Tibial nerve (tissue), 4 donors: ENCODE measurements at regions not wholly inside any gene's neighbourhood (a gene's known extent, or its start where the extent isn't known, plus 50 kb on each side); places are given as distances from the start of the nearest gene placed in this dataset.

Experiments
- DNase-seq, 2 donors: peaks; one replicate each; pipeline ENCODE4 v3.0.0-alpha.2; 2019; ENCODE audit warnings: low spot score in 2 of 2
- H3K27ac ChIP-seq, 4 donors: fragments of 200-600 bp; sonication (generic) in 3 of 4; one replicate each; pipeline ENCODE4 v1.5.1; 2017 to 2019; ENCODE audit warnings: mild to moderate bottlenecking in 1 of 4
- H3K27me3 ChIP-seq, 2 donors: fragments of 200-600 bp; sonication (generic) in 1 of 2; one replicate each; pipeline versions ENCODE4 v1.5.1 to v1.6.0; 2017 to 2019
- H3K36me3 ChIP-seq, 3 donors: fragments of 200-600 bp; sonication (generic); one replicate each; pipeline ENCODE4 v1.5.1; 2018 to 2019
- H3K4me1 ChIP-seq, 4 donors: fragments of 200-600 bp; sonication (generic) in 3 of 4; one replicate each; pipeline ENCODE4 v1.5.1; 2017 to 2019
- H3K4me3 ChIP-seq, 4 donors: fragments of 200-600 bp; sonication (generic) in 3 of 4; one replicate each; pipeline ENCODE4 v1.5.1; 2017 to 2019; ENCODE audit warnings: mild to moderate bottlenecking in 1 of 4, moderate library complexity in 1 of 4
- H3K9me3 ChIP-seq, 4 donors: fragments of 200-600 bp; sonication (generic) in 3 of 4; one replicate each; pipeline ENCODE4 v1.5.1; 2017 to 2019
- EP300 ChIP-seq, 2 donors: sonication (generic); formaldehyde crosslinking; IDR thresholded peaks; one replicate each; pipeline ENCODE4 v1.6.1; 2017; ENCODE audit warnings: antibody characterized with exemption in 2 of 2, mild to moderate bottlenecking in 1 of 2
- POLR2A ChIP-seq, 2 donors: fragments of 450-650 bp; IDR thresholded peaks; one replicate each; pipeline ENCODE4 v1.6.1; 2017; ENCODE audit warnings: antibody characterized with exemption in 2 of 2, mild to moderate bottlenecking in 2 of 2, moderate library complexity in 2 of 2
- WGBS, 2 donors: methylation state at CpG; one replicate each; pipeline ENCODE4 v1.1.5; 2018; 5-methylcytosine and 5-hydroxymethylcytosine counted together
- TF ChIP-seq, protein P1 (sequence below), 5 experiments: fragments of 200-600 bp in 3 of 5; fragments of 450-650 bp in 2 of 5; sonication (generic) in 3 of 5; IDR thresholded peaks; one replicate each; pipeline ENCODE4 v1.5.1; 2016 to 2019; ENCODE audit warnings: antibody characterized with exemption in 5 of 5, mild to moderate bottlenecking in 3 of 5, moderate library complexity in 2 of 5

DNA sequence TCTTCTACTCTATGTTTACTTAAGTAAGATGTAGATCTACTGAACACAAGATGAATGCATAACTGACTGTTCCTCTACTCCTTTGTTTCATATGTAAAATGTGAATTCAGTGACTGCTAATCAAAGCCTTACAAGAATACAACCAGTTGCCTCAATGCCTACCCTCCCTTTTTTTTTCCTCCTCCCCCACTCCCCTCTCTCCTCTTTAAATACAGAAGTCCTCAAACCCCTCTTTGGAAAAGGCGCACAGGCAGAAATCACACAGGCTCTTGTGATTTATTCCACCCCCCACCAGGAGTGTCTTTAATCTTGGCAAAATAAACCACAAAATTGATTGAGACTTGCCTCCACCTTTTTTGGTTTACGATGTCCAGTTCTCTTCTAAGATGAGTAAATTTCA is 398.5 kb downstream of the DMAC1 start:
- no peak for DNase-seq
- Histone ChIP-seq H3K27ac (no peak overlapping the region), H3K27me3 (no peaks in the 10 kb centered on the region), H3K9me3 (no peaks in the 10 kb centered on the region), H3K4me1 (peaks cover 0 to 4% (median 0%) of the 10 kb centered on the region in 4 donors), H3K36me3 (no peaks in the 10 kb centered on the region), H3K4me3 (no peak overlapping the region)
- 92 to 95% methylated on average over 2 of the region's 2 CpGs for WGBS, 2 donors
- TF ChIP-seq POLR2A (IDR thresholded peaks at IDR 0.05) (no peak), EP300 (IDR thresholded peaks at IDR 0.05) (no peak)
- TF ChIP-seq, protein P1, sequence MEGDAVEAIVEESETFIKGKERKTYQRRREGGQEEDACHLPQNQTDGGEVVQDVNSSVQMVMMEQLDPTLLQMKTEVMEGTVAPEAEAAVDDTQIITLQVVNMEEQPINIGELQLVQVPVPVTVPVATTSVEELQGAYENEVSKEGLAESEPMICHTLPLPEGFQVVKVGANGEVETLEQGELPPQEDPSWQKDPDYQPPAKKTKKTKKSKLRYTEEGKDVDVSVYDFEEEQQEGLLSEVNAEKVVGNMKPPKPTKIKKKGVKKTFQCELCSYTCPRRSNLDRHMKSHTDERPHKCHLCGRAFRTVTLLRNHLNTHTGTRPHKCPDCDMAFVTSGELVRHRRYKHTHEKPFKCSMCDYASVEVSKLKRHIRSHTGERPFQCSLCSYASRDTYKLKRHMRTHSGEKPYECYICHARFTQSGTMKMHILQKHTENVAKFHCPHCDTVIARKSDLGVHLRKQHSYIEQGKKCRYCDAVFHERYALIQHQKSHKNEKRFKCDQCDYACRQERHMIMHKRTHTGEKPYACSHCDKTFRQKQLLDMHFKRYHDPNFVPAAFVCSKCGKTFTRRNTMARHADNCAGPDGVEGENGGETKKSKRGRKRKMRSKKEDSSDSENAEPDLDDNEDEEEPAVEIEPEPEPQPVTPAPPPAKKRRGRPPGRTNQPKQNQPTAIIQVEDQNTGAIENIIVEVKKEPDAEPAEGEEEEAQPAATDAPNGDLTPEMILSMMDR (IDR thresholded peaks at IDR 0.05): no peak

DNA sequence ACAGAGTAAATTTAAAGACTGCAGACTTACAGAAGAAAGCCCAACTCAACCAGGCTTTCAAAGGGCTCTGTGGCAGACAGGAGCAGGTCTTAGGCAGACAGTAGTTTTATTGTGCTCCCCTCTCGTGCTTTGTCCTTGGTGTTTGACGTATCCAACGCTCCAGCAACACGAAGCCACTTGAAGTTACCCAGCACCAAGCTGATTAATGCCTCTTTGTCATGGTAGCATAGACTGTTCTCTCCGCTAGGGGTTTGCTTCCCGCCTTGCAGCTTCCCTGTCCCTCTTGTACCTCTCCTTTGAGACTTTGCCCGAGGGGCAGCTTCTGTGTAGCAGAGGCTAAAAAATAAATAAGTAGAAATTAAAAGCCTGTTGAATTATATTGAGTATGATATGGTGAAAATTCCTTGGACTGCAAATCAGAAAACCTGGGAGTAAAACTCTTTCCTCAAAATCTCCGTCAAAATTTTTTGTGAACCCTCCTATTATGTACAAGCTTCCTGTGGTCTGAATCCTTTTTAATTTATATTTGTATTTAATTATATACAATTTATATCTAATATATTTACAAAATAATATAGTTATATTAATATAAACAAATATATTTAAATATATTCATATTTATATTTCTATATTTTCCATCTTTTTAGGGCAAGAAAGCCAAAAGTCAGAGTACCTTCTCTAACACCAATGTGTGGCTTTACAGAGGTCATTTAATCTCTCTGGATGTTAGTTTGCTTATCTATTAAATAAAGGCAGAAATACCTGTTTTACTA is 405.4 kb downstream of the DMAC1 start:
- no peak for TF ChIP-seq POLR2A (IDR thresholded peaks at IDR 0.05)
- no peak for TF ChIP-seq EP300 (IDR thresholded peaks at IDR 0.05)
- TF ChIP-seq, protein P1 (IDR thresholded peaks at IDR 0.05): no peak
- no peaks in the 10 kb centered on the region for H3K36me3 ChIP-seq
- no peak overlapping the region for H3K4me3 ChIP-seq
- H3K27ac ChIP-seq: no peak overlapping the region
- DNase-seq: no peak
- H3K4me1 ChIP-seq: no peaks in the 10 kb centered on the region
- 61 to 66% methylated on average over 8 of the region's 8 CpGs for whole genome bisulfite sequencing, 2 donors
- H3K27me3 ChIP-seq: no peaks in the 10 kb centered on the region
- H3K9me3 ChIP-seq: no peaks in the 10 kb centered on the region

DNA sequence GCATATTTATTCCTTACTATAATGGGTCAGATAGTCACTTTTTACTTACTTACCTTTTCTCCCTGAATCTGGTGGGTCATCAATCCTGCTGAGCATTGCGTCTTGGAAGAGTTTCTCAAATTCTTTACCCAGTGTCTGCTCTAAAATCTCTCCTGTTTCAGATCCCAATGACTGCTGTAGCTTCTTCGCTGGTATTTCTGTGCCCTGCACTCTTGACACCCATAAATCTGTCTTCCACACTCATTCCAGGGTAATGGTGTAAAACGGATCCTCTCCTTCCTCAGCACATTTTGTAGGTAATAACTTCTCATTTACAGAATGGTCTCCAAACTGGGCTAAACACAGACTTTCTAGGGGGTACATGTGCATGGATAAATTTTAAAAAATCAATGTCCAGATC is 407.4 kb downstream of the DMAC1 start:
- no peaks in the 10 kb centered on the region for H3K36me3 ChIP-seq
- DNase-seq: no peak
- no peaks in the 10 kb centered on the region for H3K4me1 ChIP-seq
- no peaks in the 10 kb centered on the region for H3K9me3 ChIP-seq
- TF ChIP-seq, protein P1 (IDR thresholded peaks at IDR 0.05): no peak
- no peak for TF ChIP-seq POLR2A (IDR thresholded peaks at IDR 0.05)
- no peak for TF ChIP-seq EP300 (IDR thresholded peaks at IDR 0.05)
- WGBS, 2 donors: 70 to 71% methylated on average over 3 of the region's 3 CpGs
- H3K27me3 ChIP-seq: no peaks in the 10 kb centered on the region
- no peak overlapping the region for H3K27ac ChIP-seq
- H3K4me3 ChIP-seq: no peak overlapping the region

DNA sequence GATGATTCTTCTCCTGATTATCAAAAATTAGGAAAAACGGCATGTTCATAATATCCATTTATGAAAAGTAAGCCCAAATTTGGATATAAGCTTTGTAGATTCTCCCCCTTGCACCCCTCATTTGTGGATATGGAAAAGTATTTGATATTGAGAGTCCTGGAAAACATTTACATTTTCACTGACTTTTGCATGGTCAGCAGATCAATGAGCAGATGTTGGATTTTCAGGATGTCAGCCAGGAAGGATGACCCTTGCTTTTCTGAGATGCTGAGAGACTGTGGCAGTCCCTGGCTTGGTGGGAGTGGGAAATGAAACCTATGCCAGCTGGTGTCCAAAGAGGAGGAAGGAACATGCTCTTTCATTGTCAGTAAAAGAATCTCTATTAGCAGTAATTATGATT is 410.8 kb downstream of the DMAC1 start:
- Histone ChIP-seq H3K9me3 (no peaks in the 10 kb centered on the region), H3K27me3 (no peaks in the 10 kb centered on the region), H3K27ac (no peak overlapping the region), H3K4me3 (no peak overlapping the region), H3K4me1 (no peaks in the 10 kb centered on the region), H3K36me3 (no peaks in the 10 kb centered on the region)
- 91% methylated on average over 1 of the region's 1 CpG for WGBS, 2 donors
- no peak for DNase-seq
- TF ChIP-seq, protein P1 (IDR thresholded peaks at IDR 0.05): no peak
- no peak for TF ChIP-seq EP300 (IDR thresholded peaks at IDR 0.05)
- no peak for TF ChIP-seq POLR2A (IDR thresholded peaks at IDR 0.05)

DNA sequence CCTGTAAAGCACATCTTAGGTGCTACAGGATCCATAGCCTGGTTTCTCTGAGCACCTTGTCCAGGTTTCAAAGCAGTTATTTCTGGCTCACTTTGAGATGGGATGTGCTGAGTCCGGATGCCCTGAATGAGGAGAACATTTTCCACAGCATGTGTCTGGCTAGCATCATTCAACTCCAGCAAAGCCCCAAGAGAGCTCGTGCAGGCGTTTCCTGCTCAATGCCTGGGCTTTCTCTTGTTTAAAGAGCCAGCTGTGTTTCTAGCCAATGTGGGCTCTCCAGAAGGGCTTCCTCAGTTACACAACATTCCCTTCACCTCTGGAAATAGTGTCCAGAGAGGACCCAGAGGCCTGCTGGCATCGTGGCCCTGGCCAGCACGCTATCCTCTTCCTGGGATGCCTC is 411.7 kb downstream of the DMAC1 start:
- H3K27ac ChIP-seq: no peak overlapping the region
- no peaks in the 10 kb centered on the region for H3K27me3 ChIP-seq
- TF ChIP-seq, protein P1 (IDR thresholded peaks at IDR 0.05): no peak
- TF ChIP-seq POLR2A (IDR thresholded peaks at IDR 0.05) (no peak), EP300 (IDR thresholded peaks at IDR 0.05) (no peak)
- no peaks in the 10 kb centered on the region for H3K36me3 ChIP-seq
- no peak for DNase-seq
- H3K4me1 ChIP-seq: no peaks in the 10 kb centered on the region
- H3K4me3 ChIP-seq: no peak overlapping the region
- WGBS, 2 donors: 24 to 36% methylated on average over 5 of the region's 5 CpGs
- no peaks in the 10 kb centered on the region for H3K9me3 ChIP-seq
